Neural progenitor cell (in vitro differentiated cells): ENCODE measurements at regions not wholly inside any gene's neighbourhood (a gene's known extent, or its start where the extent isn't known, plus 50 kb on each side); places are given as distances from the start of the nearest gene placed in this dataset.

Experiments used
- DNase-seq: peaks from one replicate; pipeline ENCODE4 v3.0.0-alpha.2; 2016; ENCODE audit warnings: low spot score
- H2AFZ ChIP-seq: fragments of 200-600 bp; sonication (generic); replicated peaks from 2 replicates; pipeline ENCODE4 v1.6.1; 2016; ENCODE audit warnings: antibody characterized with exemption
- H3F3A ChIP-seq: fragments of 200-600 bp; sonication (generic); 2 replicates; pipeline ENCODE4 v1.6.1; 2016; ENCODE audit warnings: antibody characterized with exemption, low read depth
- H3K27ac ChIP-seq: fragments of 200-600 bp; sonication (generic); 2 replicates; pipeline ENCODE4 v1.5.1; 2016; ENCODE audit warnings: mild to moderate bottlenecking
- H3K27me3 ChIP-seq: fragments of 200-600 bp; sonication (generic); 2 replicates; pipeline ENCODE4 v1.6.1; 2016; ENCODE audit warnings: mild to moderate bottlenecking, moderate library complexity
- H3K36me3 ChIP-seq: fragments of 200-600 bp; sonication (generic); 2 replicates; pipeline ENCODE4 v1.5.1; 2016
- H3K4me1 ChIP-seq: fragments of 200-600 bp; sonication (generic); 2 replicates; pipeline ENCODE4 v1.6.1; 2016; ENCODE audit warnings: mixed run types
- H3K4me2 ChIP-seq: fragments of 200-600 bp; sonication (generic); 2 replicates; pipeline ENCODE4 v1.6.1; 2016
- H3K4me3 ChIP-seq: fragments of 200-600 bp; sonication (generic); 2 replicates; pipeline ENCODE4 v1.5.1; 2016
- H3K79me2 ChIP-seq: fragments of 200-600 bp; sonication (generic); 2 replicates; pipeline ENCODE4 v1.6.1; 2016; ENCODE audit warnings: low read depth
- H3K9ac ChIP-seq: fragments of 200-600 bp; sonication (generic); 2 replicates; pipeline ENCODE4 v1.6.1; 2016
- H3K9me3 ChIP-seq: fragments of 200-600 bp; sonication (generic); 2 replicates; pipeline ENCODE4 v1.5.1; 2016; ENCODE audit warnings: low read depth
- H4K20me1 ChIP-seq: fragments of 200-600 bp; sonication (generic); 2 replicates; pipeline ENCODE4 v1.6.1; 2016; ENCODE audit warnings: low read depth
- H3K27ac Mint-ChIP-seq: 3 replicates; pipeline ENCODE4 v1.8.0; 2021; ENCODE audit warnings: mixed read lengths
- H3K27me3 Mint-ChIP-seq: 2 replicates; pipeline ENCODE4 v1.8.0; 2022; ENCODE audit warnings: low read depth, mild to moderate bottlenecking, inconsistent platforms, moderate library complexity, mixed read lengths; ENCODE audit not compliant: insufficient read depth
- H3K36me3 Mint-ChIP-seq: 3 replicates; pipeline ENCODE4 v1.8.0; 2021; ENCODE audit warnings: mixed read lengths
- H3K4me1 Mint-ChIP-seq: 3 replicates; pipeline ENCODE4 v1.8.0; 2021; ENCODE audit warnings: mixed read lengths
- H3K4me3 Mint-ChIP-seq: 3 replicates; pipeline ENCODE4 v1.8.0; 2021; ENCODE audit warnings: mild to moderate bottlenecking, moderate library complexity, mixed read lengths
- H3K9me3 Mint-ChIP-seq: 3 replicates; pipeline ENCODE4 v1.8.0; 2020; ENCODE audit warnings: mixed read lengths
- CTCF ChIP-seq: fragments of 200-600 bp; sonication (generic); IDR thresholded peaks from 2 replicates; pipeline ENCODE4 v1.5.1; 2017; ENCODE audit warnings: antibody characterized with exemption, mild to moderate bottlenecking
- EZH2 ChIP-seq: fragments of 200-600 bp; sonication (generic); IDR thresholded peaks from 2 replicates; pipeline ENCODE4 v1.6.1; 2017; ENCODE audit warnings: antibody characterized with exemption, mild to moderate bottlenecking, moderate library complexity
- EZH2phosphoT487 ChIP-seq: fragments of 200-600 bp; sonication (generic); IDR thresholded peaks from 2 replicates; pipeline ENCODE4 v1.6.1; 2017; ENCODE audit warnings: antibody characterized with exemption

- no peak overlapping the region for H3K4me3 ChIP-seq
- no peaks in the 10 kb centered on the region for H3K36me3 Mint-ChIP-seq
- no peak overlapping the region for H3K4me2 ChIP-seq
- H3K27ac Mint-ChIP-seq = no peak overlapping the region
- H3K79me2 ChIP-seq = no peaks in the 10 kb centered on the region
- peaks cover 6% of the 10 kb centered on the region for H3K4me1 Mint-ChIP-seq
- H3K27me3 ChIP-seq = no peaks in the 10 kb centered on the region
- no peak overlapping the region for H2AFZ ChIP-seq
- no peak for DNase-seq
- no peaks in the 10 kb centered on the region for H3F3A ChIP-seq
- peaks cover 26% of the 10 kb centered on the region for H3K9me3 Mint-ChIP-seq
- peaks cover 2% of the 10 kb centered on the region for H3K27me3 Mint-ChIP-seq
- no peaks in the 10 kb centered on the region for H3K36me3 ChIP-seq
- H3K9ac ChIP-seq = no peak overlapping the region
- TF ChIP-seq EZH2 (no peak), EZH2phosphoT487 (no peak), CTCF (no peak)
- peaks cover 10% of the 10 kb centered on the region for H3K9me3 ChIP-seq
- no peak overlapping the region for H3K4me3 Mint-ChIP-seq
- no peak overlapping the region for H3K27ac ChIP-seq
- no peaks in the 10 kb centered on the region for H4K20me1 ChIP-seq
- no peaks in the 10 kb centered on the region for H3K4me1 ChIP-seq
Measured at GRCh38 chr2:220334210-220334609, 706.8 kb downstream of the SLC4A3 start.

GRCh38 chr2:220334871-220335590 lies 707.6 kb downstream of the SLC4A3 start:
- H3K4me2 ChIP-seq = no peak overlapping the region
- no peaks in the 10 kb centered on the region for H3F3A ChIP-seq
- H3K27me3 ChIP-seq = no peaks in the 10 kb centered on the region
- no peak overlapping the region for H3K4me3 Mint-ChIP-seq
- DNase-seq = no peak
- H3K36me3 ChIP-seq = no peaks in the 10 kb centered on the region
- H2AFZ ChIP-seq = peak overlapping the region; percentile 60
- H3K4me3 ChIP-seq = no peak overlapping the region
- H4K20me1 ChIP-seq = no peaks in the 10 kb centered on the region
- no peaks in the 10 kb centered on the region for H3K4me1 ChIP-seq
- no peaks in the 10 kb centered on the region for H3K79me2 ChIP-seq
- no peak overlapping the region for H3K9ac ChIP-seq
- peaks cover 6% of the 10 kb centered on the region for H3K4me1 Mint-ChIP-seq
- no peak overlapping the region for H3K27ac ChIP-seq
- peaks cover 19% of the 10 kb centered on the region for H3K9me3 Mint-ChIP-seq
- H3K9me3 ChIP-seq = peaks cover 5% of the 10 kb centered on the region
- peaks cover 3% of the 10 kb centered on the region for H3K27me3 Mint-ChIP-seq
- no peaks in the 10 kb centered on the region for H3K36me3 Mint-ChIP-seq
- TF ChIP-seq CTCF (no peak), EZH2phosphoT487 (no peak), EZH2 (no peak)
- no peak overlapping the region for H3K27ac Mint-ChIP-seq

GRCh38 chr2:220335591-220335915 lies 708.1 kb downstream of the SLC4A3 start:
- Histone ChIP-seq H3K79me2 (no peaks in the 10 kb centered on the region), H3K9me3 (no peaks in the 10 kb centered on the region), H3K27me3 (no peaks in the 10 kb centered on the region), H3K4me3 (no peak overlapping the region), H3K27ac (no peak overlapping the region), H2AFZ (peak overlapping the region; percentile 60), H3K4me2 (no peak overlapping the region), H3K36me3 (no peaks in the 10 kb centered on the region), H4K20me1 (no peaks in the 10 kb centered on the region), H3K4me1 (no peaks in the 10 kb centered on the region), H3F3A (no peaks in the 10 kb centered on the region), H3K9ac (no peak overlapping the region)
- DNase-seq = peak; percentile 5
- Mint-ChIP-seq H3K9me3 (peaks cover 14% of the 10 kb centered on the region), H3K27ac (no peak overlapping the region), H3K4me3 (no peak overlapping the region), H3K36me3 (no peaks in the 10 kb centered on the region), H3K4me1 (peaks cover 6% of the 10 kb centered on the region), H3K27me3 (peaks cover 3% of the 10 kb centered on the region)
- TF ChIP-seq EZH2phosphoT487 (no peak), CTCF (no peak), EZH2 (no peak)
